Urinary bladder (tissue), 3 donors: ENCODE measurements at regions not wholly inside any gene's neighbourhood (a gene's known extent, or its start where the extent isn't known, plus 50 kb on each side); places are given as distances from the start of the nearest gene placed in this dataset.
"Not testable (repeated sequence)": the region's sequence is repeated elsewhere in the genome, so short reads cannot be mapped to it uniquely, and the experiment has no call there.

Experiments used
- DNase-seq: peaks from one replicate; pipeline ENCODE4 v3.0.0-alpha.2; 2015; ENCODE audit errors: extremely low spot score
- H3K27ac ChIP-seq: one replicate; pipeline ENCODE4 v1.5.1; 2013; ENCODE audit warnings: low read depth, mild to moderate bottlenecking, moderate library complexity
- H3K36me3 ChIP-seq: one replicate; pipeline ENCODE4 v1.6.1; 2013; ENCODE audit warnings: mild to moderate bottlenecking, moderate library complexity; ENCODE audit not compliant: insufficient read depth
- H3K4me1 ChIP-seq: one replicate; pipeline ENCODE4 v1.6.1; 2013; ENCODE audit warnings: mild to moderate bottlenecking, moderate library complexity; ENCODE audit not compliant: insufficient read depth
- H3K4me3 ChIP-seq: one replicate; pipeline ENCODE4 v1.5.1; 2013; ENCODE audit warnings: low read depth, low read length
- WGBS: extraction: QIAGEN DNeasy Blood & Tissue Kit; methylation state at CpG from one replicate; pipeline ENCODE4 v1.1.7; 2013; 5-methylcytosine and 5-hydroxymethylcytosine counted together
- donor health status: healthy with polysubstance abuse.
- donor health status: healthy.

DNA sequence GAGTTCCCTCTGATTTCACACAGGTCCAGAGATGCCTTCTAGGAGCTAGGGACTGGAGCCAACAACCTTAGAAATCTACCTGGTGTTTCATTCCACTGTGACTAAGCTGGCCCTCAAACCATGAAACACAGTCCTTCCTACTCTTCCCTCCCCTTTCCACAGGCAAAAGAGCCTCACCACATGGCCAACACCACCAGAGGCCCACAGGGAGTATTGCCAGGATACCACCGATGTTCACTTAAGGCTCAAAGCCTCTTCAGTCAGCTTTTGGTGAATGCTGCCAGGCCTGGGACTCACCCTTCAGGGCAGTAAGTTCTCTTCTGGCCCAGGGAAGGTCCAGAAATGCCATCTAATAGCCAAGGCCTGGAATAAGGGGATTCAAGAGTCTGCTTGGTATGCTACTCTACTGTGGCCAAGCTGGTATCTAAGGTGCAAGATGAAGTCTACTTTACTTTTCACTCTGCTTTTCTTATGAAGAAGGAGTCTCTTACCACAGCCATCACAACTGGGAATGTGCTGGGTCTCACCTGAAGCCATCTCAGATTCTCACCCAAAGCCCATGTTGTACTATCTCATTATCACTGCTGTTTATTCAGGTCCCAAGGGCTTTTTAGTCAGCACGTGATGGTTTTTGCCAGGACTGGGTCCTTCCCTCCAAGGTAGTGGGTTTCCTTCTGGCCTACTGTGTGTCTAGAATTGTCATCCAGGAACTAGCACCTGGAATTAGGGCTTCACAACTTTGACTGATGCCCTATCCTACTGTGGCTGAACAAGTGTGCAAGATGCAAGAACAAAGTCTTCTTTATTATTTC is 1018.4 kb downstream of the TAF11L14 start:
- no peaks in the 10 kb centered on the region for H3K4me1 ChIP-seq
- no peak for DNase-seq
- 88% methylated on average over 2 of the region's 2 CpGs for WGBS
- H3K4me3 ChIP-seq: no peak overlapping the region
- no peak overlapping the region for H3K27ac ChIP-seq
- H3K36me3 ChIP-seq: no peaks in the 10 kb centered on the region

DNA sequence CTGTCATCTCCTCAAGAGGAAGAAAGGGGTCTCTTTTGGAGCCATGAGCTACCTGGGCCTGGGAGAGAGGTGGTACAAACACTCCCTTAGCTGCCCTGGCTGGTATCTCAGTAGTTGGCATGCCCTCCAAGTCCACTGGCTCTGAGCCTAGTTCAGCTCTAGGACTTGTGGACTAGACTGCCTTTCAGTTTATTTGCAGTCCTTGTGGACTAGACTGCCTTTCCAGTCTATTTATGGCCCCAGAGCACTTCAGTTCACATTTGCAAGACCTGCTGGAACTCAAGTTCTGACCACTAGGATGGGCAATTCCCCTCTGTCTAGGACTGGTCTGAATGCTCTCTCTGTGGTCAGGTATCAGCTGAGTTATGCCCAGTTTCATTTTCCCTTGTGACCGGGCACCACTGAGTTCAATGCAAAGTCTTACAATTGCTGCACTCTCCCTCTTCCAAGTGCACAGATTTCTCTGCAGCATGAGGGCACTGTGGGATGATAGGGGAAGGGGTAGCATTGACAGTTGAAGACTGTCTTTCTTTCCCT is 1019.0 kb downstream of the TAF11L14 start:
- 96% methylated on average over 1 of the region's 1 CpG for WGBS
- no peaks in the 10 kb centered on the region for H3K4me1 ChIP-seq
- H3K27ac ChIP-seq: no peak overlapping the region
- no peaks in the 10 kb centered on the region for H3K36me3 ChIP-seq
- no peak for DNase-seq
- no peak overlapping the region for H3K4me3 ChIP-seq

DNA sequence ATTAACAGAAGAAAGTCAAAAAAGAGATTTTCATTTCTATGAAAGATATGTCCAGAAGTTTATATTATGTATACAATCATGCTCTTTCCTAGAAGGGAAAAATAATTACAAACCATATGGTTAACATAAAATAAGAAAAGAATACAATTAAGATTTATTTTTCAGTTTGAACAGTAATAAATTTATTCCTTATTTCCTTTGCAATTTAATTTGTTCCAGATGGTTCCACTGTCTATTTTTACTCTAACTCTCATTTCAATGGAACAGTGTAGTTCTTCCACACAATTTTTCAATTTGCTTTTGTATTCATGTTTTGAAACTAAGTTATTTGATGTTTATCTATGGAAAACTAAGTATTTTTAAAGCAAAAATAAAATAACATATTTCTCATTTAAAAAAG is 1026.3 kb downstream of the TAF11L14 start:
- Histone ChIP-seq H3K27ac (no peak overlapping the region), H3K36me3 (no peaks in the 10 kb centered on the region), H3K4me1 (no peaks in the 10 kb centered on the region), H3K4me3 (no peak overlapping the region)
- no peak for DNase-seq

DNA sequence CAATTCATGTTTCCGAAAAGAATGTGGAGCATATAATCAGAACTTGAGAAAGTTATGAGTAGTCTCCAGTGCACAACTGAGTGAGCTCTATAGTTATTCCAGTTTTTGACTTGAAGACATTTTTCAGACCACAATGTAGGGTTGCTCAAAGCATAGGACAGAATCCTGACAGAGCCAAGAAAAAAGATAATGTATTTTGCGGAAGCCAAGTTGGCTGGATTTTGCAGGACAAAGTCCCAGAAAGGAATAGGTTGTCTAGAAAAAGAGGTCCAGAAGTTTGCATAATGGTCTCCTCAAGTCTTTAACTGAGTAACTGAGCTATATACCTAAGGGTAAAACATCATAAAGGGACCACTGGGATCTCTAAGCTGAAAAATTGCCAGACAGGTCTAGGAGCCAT is 1028.0 kb downstream of the TAF11L14 start:
- Histone ChIP-seq H3K4me1 (no peaks in the 10 kb centered on the region), H3K36me3 (no peaks in the 10 kb centered on the region), H3K4me3 (no peak overlapping the region), H3K27ac (no peak overlapping the region)
- DNase-seq: no peak
- 88% methylated on average over 2 of the region's 2 CpGs for WGBS

DNA sequence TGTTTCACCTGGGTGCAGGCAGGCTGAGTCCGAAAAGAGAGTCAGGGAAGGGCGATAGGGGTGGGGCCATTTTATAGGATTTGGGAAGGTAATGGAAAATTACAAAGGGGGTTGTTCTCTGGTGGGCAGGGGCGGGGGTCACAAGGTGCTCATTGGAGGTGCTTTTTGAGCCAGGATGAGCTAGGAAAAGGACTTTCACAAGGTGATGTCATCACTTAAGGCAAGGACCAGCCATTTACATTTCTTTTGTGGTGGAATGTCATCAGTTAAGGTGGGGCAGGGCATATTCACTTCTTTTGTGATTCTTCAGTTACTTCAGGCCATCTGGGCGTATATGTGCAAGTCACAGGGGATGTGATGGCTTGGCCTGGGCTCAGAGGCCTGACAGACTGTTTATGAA is 1040.0 kb downstream of the TAF11L14 start:
- not testable (repeated sequence) for H3K4me3 ChIP-seq, H3K27ac ChIP-seq, H3K4me1 ChIP-seq, H3K36me3 ChIP-seq, DNase-seq
- WGBS: 77% methylated on average over 4 of the region's 4 CpGs

DNA sequence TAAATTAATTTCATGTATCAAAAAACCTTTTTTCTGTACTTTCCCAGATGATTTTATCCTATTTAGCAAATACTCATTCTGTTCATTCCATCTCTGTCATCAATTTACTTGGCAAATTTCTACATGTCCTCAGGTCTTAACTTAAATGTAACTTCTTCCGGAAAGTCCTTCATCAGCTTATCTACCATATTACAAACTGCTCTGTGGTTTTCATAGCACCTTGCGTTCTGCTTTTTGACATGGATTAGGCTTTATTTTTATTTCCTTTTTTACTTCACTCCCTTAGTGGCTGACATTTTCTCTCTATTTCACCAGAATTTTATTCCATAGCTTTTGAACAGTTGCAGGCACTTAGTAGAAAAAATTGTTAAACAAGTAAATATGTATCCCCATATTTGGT is 1040.8 kb downstream of the TAF11L14 start:
- no peak overlapping the region for H3K27ac ChIP-seq
- DNase-seq: no peak
- H3K4me1 ChIP-seq: no peaks in the 10 kb centered on the region
- no peak overlapping the region for H3K4me3 ChIP-seq
- no peaks in the 10 kb centered on the region for H3K36me3 ChIP-seq
- 72% methylated on average over 2 of the region's 2 CpGs for WGBS

DNA sequence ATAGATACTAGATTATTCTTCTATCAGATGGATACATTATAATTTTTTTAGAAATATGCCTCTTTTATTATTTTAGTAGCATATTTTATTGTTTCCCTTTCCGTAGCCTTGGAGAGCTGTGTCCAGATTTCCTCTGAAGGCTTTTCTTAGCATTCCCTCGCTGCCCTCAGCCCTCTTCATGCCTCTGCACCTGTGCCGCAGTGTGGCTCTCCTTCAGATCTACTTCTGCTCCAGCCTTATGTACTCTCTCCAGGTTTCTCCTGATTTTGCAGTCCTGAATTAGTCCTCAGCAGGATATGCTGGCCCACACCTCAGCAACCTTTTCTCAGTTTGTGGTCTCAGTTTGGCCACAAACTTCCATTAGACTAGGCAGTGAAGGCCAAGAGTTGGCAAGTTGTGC is 1052.0 kb downstream of the TAF11L14 start:
- 93% methylated on average over 3 of the region's 3 CpGs for WGBS
- Histone ChIP-seq H3K4me3 (no peak overlapping the region), H3K36me3 (no peaks in the 10 kb centered on the region), H3K27ac (no peak overlapping the region), H3K4me1 (no peaks in the 10 kb centered on the region)
- DNase-seq: no peak

DNA sequence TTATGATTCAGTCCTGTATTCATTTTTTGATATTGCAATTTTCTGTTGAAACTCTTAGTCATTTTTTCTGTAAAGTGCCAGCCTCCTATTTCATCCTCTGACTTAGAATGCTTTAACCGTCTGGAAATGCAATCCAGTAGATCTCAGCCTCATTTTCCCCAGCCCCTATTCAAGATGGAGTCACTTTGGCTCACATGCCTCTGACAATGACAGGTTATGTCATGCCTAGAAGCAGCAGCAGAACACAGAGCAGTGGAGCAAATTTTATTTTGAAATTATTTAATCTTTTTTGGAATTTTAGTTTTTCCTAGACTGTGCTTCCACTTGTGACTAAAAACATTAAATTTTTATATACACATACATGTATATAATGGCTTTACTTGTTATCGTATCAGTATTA is 1053.2 kb downstream of the TAF11L14 start:
- H3K4me1 ChIP-seq: no peaks in the 10 kb centered on the region
- H3K4me3 ChIP-seq: no peak overlapping the region
- H3K36me3 ChIP-seq: no peaks in the 10 kb centered on the region
- no peak for DNase-seq
- no peak overlapping the region for H3K27ac ChIP-seq
- 76% methylated on average over 2 of the region's 2 CpGs for WGBS

DNA sequence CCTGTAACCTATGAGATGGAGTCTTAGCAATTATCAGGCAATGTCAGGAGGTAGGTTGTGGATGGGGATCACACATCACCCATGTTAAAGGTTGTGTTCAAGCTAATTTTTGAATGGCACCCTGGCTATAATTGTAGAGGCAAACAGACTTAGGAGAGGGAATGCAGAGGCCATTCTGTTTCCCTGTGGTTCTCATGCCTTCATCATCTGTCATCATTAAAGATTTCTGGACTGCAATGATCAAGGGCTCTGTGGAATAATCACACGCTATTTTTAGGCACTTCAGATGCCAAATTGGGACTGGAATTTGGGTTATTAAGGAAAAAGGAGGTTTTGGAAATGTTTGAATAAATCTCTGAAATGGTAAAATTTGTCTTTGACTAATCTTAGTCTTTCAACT is 1065.4 kb downstream of the TAF11L14 start:
- Histone ChIP-seq H3K4me3 (no peak overlapping the region), H3K4me1 (no peaks in the 10 kb centered on the region)
- WGBS: 80% methylated on average over 1 of the region's 1 CpG

DNA sequence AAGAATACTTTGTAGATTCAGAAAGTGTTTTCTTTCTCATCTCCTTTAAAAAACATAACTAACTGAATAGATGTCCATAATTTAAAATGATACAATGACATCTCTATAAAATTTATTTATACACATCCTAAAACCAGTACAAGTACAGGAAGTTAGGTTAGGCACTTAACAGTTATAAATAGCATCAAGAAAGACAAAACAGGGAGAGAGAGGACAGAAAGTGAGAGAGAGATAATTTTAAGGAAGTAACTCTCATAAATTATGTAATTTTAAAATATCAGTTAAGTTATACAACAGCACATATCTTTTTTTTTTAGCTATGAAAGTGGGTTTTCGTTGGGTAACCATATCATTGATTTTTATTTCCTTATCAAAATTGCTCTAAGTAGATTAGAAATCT is 1068.6 kb downstream of the TAF11L14 start:
- no peak for DNase-seq
- Histone ChIP-seq H3K4me1 (no peaks in the 10 kb centered on the region), H3K36me3 (no peaks in the 10 kb centered on the region), H3K4me3 (no peak overlapping the region), H3K27ac (no peak overlapping the region)
- 34% methylated on average over 1 of the region's 1 CpG for WGBS

More for the DNA sequence above, 1065.4 kb downstream of the TAF11L14 start:
- Histone ChIP-seq H3K36me3 (no peaks in the 10 kb centered on the region), H3K27ac (no peak overlapping the region)
- no peak for DNase-seq

DNA sequence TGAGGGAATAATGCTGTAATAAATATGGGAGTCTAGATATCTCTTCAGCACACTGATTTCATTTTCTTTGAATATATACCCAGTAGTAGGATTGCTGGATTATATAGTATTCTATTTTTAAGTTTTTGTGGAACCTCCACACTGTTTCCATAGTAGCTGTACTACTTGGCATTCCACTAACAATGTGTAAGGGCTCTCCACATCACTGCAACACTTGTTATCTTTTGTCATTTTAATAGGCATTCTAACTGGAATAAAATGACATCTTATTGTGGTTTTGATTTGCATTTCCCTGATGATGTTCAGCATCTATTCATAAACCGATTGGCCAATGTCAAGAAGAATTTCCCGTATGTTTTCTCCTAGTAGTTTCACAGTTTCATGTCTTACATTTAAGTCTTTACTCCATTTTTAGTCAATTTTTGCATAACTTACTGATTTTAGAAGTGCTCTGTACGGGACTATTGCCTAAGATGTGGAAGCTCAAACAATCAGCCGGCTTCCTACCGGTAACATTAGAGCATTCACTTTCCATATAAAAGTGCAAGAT is 1078.8 kb downstream of the TAF11L14 start:
- WGBS: 65% methylated on average over 5 of the region's 5 CpGs
- Histone ChIP-seq H3K27ac (no peak overlapping the region), H3K36me3 (no peaks in the 10 kb centered on the region), H3K4me1 (no peaks in the 10 kb centered on the region), H3K4me3 (no peak overlapping the region)
- no peak for DNase-seq

DNA sequence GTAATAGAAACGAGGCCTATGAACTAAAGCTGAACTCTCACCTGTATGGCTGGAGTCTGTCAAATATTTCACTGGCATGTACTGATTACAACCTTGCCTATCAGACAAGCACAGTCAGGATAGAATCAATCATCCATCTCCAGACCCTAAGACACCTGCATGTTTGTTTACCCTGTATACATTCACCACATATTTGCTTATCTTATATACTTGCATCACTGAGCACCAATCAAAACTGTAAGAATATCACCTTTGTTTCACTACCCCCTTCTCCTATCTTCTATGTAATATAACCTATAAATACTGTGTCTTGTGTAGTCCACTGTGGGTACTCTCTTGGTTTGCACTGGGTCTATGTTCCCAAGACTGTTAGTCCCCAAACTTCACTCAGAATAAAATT is 1085.7 kb downstream of the TAF11L14 start:
- DNase-seq: no peak
- Histone ChIP-seq H3K4me3 (no peak overlapping the region), H3K36me3 (no peaks in the 10 kb centered on the region), H3K4me1 (no peaks in the 10 kb centered on the region), H3K27ac (no peak overlapping the region)
- WGBS: 49% methylated on average over 1 of the region's 1 CpG

DNA sequence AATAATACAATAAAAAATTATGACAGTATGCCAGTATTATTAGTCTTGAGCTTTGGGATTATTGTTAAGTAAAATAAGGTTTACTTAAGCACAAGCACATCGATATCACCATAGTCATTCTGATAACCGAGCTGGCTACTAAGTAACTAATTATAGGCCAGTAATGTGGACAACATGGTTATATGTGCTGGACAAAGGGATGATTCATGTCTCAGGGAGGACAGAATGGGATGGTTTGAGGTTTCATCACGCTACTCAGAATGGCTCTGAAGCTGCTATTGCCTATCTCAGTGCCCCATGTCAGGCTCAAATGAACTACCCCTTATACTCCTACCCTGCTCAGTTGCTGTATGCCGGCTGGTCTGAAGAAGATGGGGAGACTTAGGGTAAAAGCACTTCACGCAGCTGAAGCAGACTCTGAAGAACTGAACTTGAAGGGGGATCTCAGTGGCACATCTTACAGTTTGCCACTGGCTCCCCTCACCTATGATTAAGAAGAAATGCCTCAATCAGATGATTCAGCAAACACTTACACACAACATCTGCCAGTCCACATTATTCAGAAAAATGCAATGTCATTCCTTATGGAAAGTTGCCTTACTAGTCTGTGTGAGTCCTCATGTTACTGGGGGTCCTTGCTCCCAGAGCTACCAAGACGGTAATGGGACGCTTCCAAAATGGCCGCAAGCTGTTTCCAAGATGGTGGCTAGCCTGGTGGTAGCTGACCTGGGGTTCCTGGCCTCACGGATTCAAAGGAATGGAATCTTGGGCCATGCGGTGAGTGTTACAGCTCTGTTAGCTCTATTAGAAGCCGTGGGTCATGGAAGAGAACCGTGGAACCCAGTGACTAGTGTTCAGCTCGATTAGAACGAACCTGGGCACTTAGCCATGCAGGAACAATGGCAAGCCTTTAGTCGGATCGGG is 1098.6 kb downstream of the TAF11L14 start:
- Histone ChIP-seq H3K27ac (no peak overlapping the region), H3K4me1 (no peaks in the 10 kb centered on the region), H3K36me3 (no peaks in the 10 kb centered on the region), H3K4me3 (no peak overlapping the region)
- 90% methylated on average over 16 of the region's 16 CpGs for WGBS
- DNase-seq: no peak

DNA sequence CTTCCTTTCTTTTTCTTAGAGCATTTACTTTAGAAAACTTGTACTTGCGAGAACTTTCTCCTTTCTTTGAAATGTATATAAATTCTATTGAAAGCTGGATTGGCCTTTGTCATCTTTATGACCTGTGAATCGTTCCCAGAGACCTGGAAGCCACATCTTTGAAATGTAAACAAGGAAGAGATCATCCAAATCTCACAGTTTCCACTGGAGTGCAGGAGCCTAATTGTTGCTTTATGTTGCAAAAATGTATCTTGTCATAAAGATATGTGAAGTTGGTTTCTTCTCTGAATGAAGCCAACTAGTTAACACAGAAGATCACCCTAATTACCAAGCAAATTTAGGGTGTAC is 1101.8 kb downstream of the TAF11L14 start:
- no peak for DNase-seq
- WGBS: 32% methylated on average over 2 of the region's 2 CpGs
- Histone ChIP-seq H3K27ac (no peak overlapping the region), H3K4me3 (no peak overlapping the region), H3K4me1 (no peaks in the 10 kb centered on the region), H3K36me3 (no peaks in the 10 kb centered on the region)
